HG03135 (cell line): ENCODE measurements at regions not wholly inside any gene's neighbourhood (a gene's known extent, or its start where the extent isn't known, plus 50 kb on each side); places are given as distances from the start of the nearest gene placed in this dataset.

Experiments
- ATAC-seq: cut with Tn5 transposase; IDR thresholded peaks from one replicate; pipeline ENCODE4 v1.9.1; 2021; ENCODE audit warnings: mild to moderate bottlenecking, moderate library complexity; ENCODE audit not compliant: unreplicated experiment

DNA sequence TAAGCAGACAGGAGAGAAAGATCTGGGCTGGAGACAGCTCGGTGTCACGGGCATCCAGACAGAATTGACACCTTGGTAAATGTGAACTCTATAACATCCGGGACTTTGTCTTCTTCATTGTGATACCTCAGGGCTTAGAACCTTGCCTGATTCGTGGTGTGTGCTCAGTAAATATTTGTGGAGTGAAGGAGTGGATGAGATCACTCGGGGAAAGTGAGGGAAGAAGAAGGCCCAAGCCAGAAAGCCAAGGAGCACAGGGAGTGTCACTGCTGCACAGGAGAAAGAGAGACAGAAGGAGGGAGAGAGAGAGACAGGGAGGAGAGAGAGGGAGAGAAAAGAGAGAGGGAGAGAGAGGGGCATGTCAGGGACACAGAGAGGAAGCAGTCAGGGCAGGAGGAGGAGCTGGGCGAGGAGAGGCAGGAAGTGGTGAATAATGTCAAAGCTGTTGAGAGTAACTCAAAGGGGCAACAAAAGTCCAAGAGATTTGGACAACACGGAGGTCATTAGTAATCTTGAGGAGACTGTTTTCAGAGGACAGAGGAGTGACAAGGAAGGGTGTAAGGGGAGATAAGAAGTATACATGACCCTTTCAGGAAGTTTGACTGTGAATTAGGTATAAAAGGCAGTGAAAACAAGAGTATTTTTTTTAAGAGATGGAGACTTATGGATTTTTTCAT lies 141.6 kb upstream of the MAX start:
- ATAC-seq, result no peak

DNA sequence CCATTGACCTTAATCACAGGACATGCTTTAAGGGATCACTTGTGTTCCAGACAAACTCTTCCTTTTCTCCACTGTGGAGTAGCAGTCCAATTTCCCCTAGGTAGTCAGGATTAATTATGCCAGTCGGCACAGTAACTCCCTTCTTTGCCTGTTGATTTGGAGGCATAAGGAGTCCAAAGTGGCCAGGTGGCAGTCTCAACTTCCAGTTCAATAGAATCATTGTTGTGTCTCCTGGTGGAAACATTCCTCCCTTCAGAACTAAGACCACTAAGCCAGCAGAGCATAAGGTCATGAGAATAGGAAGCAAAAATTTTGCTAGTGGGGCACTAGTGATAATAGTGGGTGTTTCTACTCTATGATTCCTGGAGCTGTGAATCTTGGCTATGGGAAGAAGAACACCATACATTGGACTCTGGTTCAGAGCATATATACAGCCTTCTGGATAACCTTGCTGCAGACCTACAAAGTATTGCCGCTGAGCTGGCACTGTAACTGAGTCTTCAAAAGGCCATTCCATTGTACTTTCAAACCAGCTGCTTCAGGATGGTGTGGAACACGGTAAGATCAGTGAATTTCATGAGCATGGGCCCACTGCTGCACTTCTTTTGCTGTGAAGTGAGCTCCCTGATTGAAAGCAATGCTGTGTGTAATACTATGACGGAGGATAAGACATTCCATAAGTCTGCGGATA lies 147.3 kb upstream of the MAX start:
- no peak for ATAC-seq

DNA sequence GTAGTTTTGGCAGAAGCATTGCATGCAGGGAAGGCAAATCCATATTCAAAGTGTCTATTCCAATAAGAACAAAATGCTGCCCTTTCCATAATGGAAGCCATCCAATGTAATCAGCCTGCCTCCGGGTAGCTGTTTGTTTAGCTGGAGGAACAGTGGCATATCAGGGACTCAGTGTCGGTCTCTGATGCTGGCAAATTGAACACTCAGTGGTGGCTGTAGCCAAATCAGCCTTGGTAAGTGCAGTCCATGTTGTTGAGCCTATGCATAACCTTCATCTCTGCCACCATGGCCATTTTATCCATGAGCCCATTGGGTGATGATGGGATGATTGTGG lies 147.8 kb upstream of the MAX start:
- no peak for ATAC-seq

DNA sequence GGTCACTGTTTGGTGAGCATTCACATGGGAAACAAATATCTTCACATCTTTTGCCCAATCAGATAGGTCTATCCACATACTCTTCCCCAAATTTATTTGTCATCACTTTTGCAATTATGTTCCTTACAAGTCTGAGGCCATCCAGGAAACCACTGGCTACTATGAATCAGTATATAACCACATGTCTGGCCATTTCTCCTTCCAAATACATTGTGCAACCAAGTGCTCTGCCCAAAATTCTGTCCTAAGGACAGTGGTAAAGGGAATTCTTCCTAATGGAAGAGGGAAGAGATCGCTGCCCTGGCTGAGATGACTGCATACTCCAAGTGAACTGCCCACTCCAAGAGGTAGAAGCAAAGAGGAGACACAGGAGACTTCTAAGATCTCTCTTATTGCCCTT lies 148.9 kb upstream of the MAX start:
- ATAC-seq, result no peak

DNA sequence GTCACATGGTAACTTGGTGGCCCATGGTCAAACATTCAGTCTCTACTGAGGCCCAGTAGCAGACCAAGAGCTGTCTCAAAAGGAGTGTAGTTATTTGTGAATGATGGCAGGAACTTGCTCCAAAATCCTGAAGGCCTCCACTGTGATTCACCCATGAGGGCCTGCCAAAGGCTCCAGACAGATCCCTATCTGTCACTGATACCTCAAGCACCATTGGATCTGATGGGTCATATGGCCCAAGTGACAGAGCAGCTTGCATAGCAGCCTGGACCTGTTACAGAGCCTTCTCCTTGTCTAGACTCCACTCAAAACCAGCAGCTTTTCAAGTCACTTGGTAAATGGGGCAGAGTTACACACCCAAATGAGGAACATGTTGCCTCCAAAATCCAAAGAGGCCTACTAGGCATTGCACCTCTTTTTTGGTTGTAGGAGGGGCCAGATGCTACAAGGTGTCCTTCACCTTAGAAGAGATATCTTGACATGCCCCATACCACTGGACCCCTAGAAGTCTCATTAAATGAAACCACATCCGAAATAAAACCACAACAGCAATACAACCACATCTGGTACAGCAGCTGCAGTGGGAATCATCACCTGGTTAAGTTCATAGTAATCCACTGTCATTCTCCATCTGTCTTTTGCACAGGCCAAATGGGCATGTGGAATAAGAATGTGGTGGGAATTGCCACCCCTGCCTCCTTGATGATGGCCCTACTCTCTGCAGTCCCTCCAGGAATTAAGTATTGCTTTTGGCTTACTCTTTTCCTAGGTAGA lies 150.4 kb upstream of the MAX start:
- ATAC-seq, result no peak

DNA sequence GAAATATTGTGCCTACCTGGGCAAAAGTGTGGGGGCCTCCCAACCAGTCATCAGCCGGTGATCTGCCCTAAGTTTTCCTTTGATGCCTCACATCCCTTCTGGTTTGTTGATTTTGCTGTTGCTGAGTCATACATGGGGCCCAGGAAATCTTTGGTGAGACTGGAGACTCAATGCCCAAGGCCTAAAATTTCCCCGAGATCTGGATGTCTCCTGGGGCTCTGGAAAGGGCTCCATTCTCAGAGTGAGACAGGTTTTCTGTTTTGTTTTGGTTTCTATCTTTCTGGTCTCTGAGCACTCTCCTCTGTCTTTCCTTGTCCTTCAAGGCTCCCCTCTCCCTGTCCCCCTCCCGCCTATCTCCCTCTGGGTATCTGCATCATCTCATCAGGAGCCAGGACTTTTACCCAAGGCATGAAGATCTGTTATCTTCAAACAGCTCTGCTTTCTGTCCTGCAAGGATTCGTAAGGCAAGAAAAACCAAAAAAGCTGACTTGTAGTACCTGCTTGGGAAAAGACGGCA lies 152.8 kb upstream of the MAX start:
- no peak for ATAC-seq

DNA sequence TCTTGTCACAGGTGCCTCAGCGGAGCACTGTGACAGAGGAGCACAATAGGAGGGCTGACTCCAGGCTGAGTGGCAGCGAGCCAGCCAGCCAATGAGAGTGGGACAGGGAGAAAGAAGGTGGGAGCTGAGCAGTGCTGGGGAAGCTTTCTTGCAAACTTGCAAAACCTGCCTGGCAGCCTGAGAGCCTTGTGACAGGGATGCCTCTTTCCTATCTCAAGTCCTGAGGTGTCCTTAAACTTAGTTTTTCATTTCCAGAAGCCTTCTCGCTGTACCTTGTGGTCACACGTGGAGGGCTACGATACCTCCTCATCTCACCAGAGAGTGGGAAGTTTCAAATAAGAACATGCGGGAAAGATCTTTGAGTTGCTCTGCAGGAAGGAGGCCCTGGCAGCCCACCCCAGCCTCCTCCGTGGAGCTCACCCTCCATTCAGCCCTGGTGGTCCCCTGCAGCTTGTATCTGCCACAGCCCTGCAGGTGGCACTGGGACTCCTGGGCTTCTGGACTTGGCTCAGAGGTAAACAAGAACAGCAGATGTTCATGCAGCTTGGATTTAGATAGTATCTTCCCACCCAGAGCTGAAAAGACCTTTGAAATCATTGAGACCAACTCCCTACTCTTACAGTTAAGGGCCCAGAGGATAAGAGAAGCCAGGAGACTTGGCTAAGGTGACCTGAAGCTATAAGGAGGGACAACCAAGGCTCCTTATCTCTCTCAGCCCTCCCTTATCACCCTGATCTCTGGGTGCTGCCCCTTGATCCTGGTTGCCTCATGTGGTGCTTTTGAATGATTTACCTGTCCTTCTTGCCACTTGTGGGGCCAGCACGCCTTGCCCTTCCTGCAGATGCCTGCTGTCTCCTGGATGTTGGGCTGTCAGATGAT lies 153.5 kb upstream of the MAX start:
- ATAC-seq, result no peak

DNA sequence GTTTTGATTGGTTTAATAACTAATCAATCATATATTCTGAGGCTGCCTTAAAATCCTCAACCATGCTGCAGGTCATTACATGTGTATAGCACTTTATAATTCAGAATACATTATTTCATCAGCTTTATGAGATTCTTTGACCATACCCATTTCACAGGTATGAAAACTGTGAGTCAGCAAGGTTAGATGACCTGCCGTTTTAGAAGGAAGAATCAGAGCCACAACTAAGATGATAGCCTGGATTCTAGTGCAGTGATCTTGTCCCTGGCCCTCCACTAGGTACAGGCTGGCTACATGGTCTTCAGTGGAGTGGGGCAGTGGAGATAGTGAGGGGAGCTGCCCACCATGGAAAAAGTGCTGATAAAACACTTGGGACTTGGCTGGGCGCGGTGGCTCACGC lies 154.4 kb upstream of the MAX start:
- ATAC-seq, result no peak

DNA sequence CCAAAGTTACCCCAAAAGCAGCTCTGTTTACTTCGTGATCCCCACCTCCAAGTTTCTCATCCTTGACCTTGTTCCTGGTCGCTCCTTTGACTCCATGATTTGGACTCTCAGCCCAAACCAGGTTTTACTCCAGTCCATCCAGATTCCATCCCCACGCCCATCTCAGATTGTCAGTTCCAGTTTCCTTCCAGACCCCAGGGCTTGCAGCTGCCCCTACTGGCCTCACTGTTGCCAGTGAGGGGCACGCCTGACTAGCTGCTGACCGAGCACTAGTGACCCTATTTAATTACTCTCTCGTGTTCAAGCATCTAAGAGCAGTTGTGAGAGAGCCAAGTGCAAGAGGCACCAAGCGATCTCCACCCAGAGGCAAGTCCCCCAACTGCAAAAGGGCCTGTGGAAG lies 155.1 kb upstream of the FUT8 start:
- no peak for ATAC-seq

DNA sequence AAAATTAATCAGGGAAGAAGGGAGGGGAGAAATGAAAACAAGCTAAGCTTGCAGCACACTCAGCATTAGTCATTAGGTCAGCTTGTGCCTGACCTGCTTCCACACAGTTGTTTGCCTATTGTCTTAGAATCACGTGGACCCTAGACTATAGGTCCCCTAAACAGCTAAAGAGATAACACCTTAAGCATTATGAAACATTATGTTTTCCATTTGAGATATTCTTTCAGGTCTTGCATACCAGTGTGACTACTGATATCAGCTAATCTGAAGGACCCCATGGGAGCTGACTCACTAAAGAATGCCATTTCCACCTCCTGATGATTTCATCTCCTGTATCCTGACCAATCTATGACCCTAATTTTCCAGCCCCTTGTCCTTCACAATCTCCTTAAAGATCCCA lies 154.1 kb upstream of the FUT8 start:
- no peak for ATAC-seq

DNA sequence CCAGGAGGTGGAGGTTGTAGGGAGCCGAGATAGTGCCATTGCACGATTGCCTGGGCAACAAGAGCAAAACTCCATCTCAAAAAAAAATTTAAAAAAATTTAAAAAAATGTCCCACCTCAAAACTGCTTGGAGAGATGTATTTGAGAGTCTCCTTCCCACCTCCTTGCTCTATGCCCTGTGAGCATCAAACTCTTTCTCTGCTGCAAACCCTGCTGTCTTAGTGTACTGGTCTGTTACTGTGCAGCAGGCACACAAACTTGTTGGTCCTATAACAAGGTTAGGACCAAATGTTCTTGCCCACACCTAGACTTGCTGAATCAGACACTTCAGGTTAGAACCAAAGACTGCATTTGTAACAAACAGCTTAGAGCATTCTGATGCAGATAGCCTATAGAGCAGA lies 153.5 kb upstream of the FUT8 start:
- ATAC-seq, result no peak

DNA sequence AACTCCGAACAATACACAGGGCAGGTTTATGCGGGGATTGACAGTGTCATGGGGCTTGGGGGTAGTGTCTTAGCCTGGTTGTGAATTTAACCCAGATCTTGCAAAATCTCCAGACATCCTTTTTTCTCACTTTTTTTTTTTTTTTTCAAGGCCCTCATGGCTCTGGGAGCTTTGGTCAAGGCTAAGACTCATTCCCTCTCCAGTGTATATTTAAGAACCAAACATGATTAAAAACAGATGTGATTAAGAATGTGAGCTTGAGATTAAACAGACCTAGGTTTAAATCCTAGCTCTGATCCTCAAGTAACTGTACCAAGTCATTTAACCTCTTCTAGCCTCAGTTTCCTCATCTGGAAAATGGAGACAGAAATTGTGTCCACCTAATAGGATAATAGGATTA lies 151.7 kb upstream of the FUT8 start:
- ATAC-seq, result no peak

DNA sequence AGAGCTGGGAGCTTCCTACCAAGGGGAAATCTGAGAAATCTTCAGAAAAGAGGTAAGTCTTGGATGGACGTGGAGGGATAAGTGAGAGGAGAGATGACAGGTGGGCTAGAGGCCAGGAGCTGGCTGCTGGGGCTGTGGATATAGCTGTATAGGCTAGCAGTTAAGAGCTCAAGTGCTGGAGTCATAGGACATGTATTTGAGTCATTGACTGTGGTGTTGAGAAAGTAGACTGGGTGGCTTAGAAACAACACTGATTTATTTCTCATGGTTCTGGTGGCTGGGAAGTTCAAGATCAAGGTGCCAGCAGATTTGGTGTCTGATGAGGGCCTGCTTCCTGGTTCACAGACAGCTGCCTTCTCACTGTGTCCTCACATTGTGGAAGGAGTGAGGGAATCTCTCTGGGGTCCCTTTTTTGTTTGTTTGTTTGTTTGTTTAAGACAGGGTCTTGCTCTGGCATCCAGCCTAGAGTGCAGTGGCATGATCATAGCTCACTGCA lies 151.1 kb upstream of the FUT8 start:
- no peak for ATAC-seq

DNA sequence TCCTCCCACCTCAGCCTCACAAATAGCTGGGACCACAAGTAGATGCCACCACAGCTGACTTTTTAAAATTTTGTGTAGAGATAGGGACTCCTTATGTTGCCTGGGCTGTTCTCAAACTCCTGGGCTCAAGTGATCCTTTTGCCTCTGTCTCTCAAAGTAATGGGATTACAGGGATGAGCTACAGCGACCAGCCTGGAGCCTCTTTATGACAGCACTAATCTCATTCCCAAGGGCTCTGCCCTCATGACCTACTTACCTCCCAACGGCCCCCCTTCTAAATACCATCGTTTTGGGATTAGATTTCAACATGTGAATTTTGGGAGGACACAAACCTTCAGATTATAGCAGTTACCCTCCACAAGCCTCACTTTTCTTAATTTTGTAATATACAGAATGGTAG lies 150.6 kb upstream of the FUT8 start:
- ATAC-seq, result no peak

DNA sequence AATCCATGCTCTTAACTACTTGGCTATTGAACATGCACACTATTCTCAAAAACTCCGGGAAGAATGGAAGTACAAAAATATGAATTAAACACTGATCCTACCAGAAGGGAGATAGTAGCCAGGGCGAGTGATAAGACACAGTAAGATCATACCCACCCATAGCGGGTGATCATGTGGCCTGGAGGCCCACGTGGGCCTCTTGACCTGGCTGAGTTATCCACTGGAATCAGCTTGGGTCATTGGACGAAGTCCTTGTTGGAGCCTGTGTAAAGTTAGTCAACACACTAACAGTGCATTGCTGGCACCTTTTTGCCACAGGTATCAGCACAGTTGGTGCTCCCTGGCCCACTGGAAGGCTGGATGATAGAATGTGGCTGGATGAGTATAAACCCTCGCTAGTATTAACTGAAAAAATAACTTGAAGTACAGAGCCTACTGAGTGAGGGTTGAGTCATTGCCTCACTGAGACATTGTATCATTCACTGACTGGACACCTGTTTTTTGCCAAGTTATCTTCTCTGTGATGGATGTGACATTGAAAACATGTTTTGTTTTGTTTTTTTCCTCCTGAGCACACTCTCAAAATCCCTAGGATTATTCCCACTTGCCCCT lies 149.2 kb upstream of the FUT8 start:
- no peak for ATAC-seq

DNA sequence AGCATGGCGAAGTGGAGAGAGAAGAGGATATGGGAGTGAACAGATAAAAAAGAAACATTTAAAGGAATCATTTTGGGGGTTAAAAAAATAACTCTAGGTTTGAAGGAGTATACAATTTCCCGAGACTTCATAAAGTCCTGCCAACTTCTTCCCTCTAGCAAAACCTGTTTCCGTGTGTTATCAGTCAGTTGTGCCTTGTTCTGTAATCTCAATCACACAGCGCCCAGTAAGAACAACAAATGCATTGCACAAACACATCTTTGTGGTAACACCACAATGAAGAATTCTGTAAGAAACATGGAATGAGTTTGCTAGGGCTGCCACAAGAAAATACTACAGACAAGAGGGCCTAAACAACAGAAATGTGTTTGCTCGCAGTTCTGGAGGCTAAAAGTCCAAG lies 144.7 kb upstream of the FUT8 start:
- no peak for ATAC-seq

DNA sequence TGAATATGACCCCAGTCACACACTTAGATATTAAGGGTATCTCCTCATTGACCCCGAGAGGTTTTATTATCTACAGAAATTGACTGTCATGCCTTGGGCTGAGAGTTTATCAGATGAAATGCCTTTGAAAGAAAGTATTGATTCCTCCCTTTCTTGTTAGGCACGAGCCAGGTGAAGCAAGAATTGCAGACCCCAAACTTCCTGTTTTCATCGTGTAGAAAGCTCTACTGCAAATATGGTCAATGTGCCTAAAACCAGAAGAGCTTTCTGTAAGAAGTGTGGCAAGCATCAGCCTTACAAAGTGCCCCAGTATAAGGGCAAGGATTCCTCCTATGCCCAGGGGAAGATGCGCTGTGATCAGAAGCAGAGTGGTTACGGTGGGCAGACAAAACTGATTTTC lies 143.9 kb upstream of the FUT8 start:
- no peak for ATAC-seq

DNA sequence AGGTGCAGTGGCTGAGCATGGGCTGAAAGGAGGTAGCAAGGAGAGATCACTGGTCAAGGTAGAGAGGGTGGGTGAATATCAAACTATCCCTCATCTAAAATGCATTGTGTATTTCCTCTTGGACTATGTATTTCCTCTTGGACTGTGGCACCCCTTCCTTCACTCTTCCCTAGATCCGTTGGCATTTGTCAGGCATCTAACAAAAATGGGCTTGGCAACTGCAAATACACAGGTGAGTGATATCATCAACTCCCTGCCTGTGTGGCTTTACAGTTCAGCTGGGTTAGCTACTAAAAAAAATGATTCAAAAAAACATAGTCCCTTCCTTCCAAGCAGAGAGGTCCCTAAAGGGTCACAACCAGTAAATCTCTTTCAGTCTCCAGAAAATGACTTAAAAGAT lies 142.8 kb upstream of the FUT8 start:
- ATAC-seq, result no peak

DNA sequence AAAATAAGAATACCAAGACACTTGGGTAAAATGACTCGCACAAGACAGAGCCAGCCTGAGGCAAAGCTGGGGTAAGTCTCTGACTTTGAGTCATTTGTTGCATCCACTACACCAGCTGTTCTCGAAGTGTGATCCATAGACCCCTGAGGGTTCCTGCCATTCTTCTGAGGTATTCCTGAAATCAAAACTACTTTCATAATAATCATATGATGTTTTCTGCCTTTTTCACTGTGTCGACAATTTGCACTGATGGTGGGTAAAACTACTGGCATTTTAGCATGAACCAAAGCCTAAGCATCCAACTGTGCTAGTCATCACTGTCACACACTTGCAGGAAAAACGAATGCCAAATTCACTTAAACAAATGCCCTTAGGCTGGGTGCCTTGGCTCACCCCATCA lies 135.5 kb upstream of the FUT8 start:
- ATAC-seq, result no peak

DNA sequence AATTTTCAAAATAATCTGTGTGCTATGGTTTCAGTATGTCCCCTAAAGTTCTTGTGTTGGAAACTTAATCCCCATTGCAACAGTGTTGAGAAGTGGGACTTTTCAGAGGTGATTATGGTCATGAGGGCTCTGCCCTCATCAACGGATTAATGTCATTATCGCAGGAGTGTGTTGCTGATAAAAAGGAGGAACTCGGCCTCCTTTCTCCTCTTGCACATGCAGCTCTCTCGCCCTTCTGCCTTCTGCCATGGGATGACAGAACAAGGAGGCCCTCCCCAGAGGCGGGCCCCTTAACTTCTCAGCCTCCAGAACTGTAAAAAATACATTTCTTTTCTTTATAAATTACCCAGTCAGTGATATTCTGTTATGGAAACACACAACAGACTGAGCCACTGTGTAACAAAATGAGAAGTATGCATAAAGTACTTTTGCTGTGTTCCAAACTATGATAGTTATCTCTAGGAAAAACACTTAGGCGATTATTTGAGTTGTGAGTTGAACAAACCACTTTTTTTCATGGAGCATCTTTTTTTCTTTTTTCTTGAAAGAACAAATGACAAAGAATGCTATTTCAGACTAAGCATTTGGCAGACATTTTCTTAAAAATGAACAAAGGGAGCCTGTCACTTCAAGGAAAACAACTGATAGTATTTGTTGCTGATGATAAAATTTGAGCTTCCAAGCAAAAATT lies 134.8 kb upstream of the FUT8 start:
- no peak for ATAC-seq
